Right atrium auricular region (tissue), 2 donors: ENCODE measurements at regions not wholly inside any gene's neighbourhood (a gene's known extent, or its start where the extent isn't known, plus 50 kb on each side); places are given as distances from the start of the nearest gene placed in this dataset.

Experiments
- DNase-seq: peaks from one replicate; pipeline ENCODE4 v3.0.0-alpha.2; 2019; ENCODE audit warnings: low spot score
- H3K27ac ChIP-seq, 2 donors: fragments of 200-600 bp; sonication (generic); 1 replicate in 1 of 2; 2 replicates in 1 of 2; pipeline ENCODE4 v1.5.1; 2016 to 2019
- H3K27me3 ChIP-seq, 2 donors: fragments of 200-600 bp; sonication (generic); one replicate each; pipeline versions ENCODE4 v1.5.1 to v1.6.0; 2017 to 2019
- H3K36me3 ChIP-seq: fragments of 200-600 bp; sonication (generic); one replicate; pipeline ENCODE4 v1.5.1; 2016
- H3K4me1 ChIP-seq, 2 donors: fragments of 200-600 bp; sonication (generic); one replicate each; pipeline versions ENCODE4 v1.5.1 to v1.6.0; 2017 to 2019
- H3K4me3 ChIP-seq, 2 donors: fragments of 200-600 bp; sonication (generic); 1 replicate in 1 of 2; 2 replicates in 1 of 2; pipeline ENCODE4 v1.5.1; 2017 to 2019; ENCODE audit warnings: mild to moderate bottlenecking in 1 of 2, moderate library complexity in 1 of 2
- H3K9me3 ChIP-seq, 2 donors: fragments of 200-600 bp; sonication (generic); one replicate each; pipeline ENCODE4 v1.5.1; 2019
- CTCF ChIP-seq, 2 donors: fragments of 200-600 bp; sonication (generic); IDR thresholded peaks; one replicate each; pipeline ENCODE4 v1.5.1; 2019; ENCODE audit warnings: antibody characterized with exemption in 2 of 2

- Histone ChIP-seq H3K27me3 (no peaks in the 10 kb centered on the region), H3K4me1 (peaks cover 0 to 11% of the 10 kb centered on the region in 2 donors), H3K36me3 (no peaks in the 10 kb centered on the region), H3K4me3 (no peak overlapping the region), H3K27ac (no peak overlapping the region), H3K9me3 (no peaks in the 10 kb centered on the region)
- no peak for DNase-seq
- no peak for TF ChIP-seq CTCF (IDR thresholded peaks at IDR 0.05)
These were observed 69.7 kb downstream of the PSMB1 start for GRCh38 chr6:170483413-170483812.

DNA sequence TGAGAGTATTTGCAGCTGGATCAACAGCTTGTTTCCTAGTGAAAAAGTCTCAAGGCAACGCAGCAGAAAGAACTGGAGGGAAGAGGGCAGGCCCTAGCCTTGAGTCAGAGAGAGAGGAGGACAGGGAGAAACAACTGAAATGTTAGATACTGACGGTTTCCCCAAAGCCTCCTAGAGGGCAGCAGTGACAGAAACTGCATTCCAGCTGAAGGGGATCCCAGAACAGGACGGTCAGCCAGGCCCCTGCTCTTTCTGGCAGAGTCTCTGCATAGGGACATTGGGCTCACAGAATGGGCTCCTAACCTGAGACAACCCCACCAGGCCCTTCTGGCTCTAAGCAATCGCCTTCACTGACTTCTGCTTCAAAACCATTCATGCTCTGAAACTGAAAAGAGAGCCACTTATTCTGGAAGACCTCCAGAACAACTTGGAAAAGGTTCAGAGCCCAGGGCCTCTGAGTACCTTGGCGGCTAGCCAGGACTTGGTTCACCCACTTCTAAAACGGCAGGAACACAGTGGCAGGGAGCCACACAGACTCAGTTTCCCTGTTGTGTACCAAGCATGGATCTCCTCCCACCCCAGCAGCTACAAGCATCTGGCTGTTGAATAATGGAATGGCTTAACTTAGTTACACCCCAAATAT, 72.9 kb downstream of the PSMB1 start:
- no peaks in the 10 kb centered on the region for H3K27me3 ChIP-seq
- peak in 1 of 2 donors; percentile 54 for TF ChIP-seq CTCF (IDR thresholded peaks at IDR 0.05)
- peaks cover 0 to 11% of the 10 kb centered on the region in 2 donors for H3K4me1 ChIP-seq
- H3K36me3 ChIP-seq: no peaks in the 10 kb centered on the region
- H3K9me3 ChIP-seq: no peaks in the 10 kb centered on the region
- H3K4me3 ChIP-seq: no peak overlapping the region
- peak overlapping the region; percentile 28 to 59 for H3K27ac ChIP-seq
- no peak for DNase-seq

- no peak overlapping the region for H3K4me3 ChIP-seq
- no peaks in the 10 kb centered on the region for H3K36me3 ChIP-seq
- no peaks in the 10 kb centered on the region for H3K9me3 ChIP-seq
- no peak for TF ChIP-seq CTCF (IDR thresholded peaks at IDR 0.05)
- H3K27ac ChIP-seq: no peak overlapping the region
- peaks cover 0 to 11% of the 10 kb centered on the region in 2 donors for H3K4me1 ChIP-seq
- no peak for DNase-seq
- no peaks in the 10 kb centered on the region for H3K27me3 ChIP-seq
These were observed 76.7 kb downstream of the PSMB1 start for GRCh38 chr6:170476360-170476759.

DNA sequence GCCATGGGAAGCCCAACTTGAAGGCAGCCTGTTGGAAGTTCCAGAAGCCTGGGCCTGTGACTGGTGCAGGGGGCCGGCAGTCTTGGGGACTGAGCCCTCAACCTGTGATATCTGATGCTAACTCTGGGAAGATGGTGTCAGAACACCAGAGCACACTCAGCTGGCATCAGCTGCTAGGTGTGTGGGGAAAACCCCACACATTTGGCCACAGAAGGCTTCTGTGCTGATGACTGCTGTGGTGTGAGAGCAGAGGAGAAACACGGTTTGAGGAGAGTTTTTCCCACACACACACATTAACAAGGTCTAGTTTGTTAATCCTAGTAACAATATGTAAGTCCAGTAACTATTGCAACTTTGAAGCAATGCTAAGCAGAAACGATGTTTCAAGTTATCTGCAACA, 78.0 kb downstream of the PSMB1 start:
- DNase-seq: no peak
- H3K9me3 ChIP-seq: no peaks in the 10 kb centered on the region
- no peak overlapping the region for H3K27ac ChIP-seq
- H3K4me3 ChIP-seq: no peak overlapping the region
- TF ChIP-seq CTCF (IDR thresholded peaks at IDR 0.05): no peak
- no peaks in the 10 kb centered on the region for H3K36me3 ChIP-seq
- no peaks in the 10 kb centered on the region for H3K27me3 ChIP-seq
- H3K4me1 ChIP-seq: peaks cover 0 to 5% of the 10 kb centered on the region in 2 donors

GRCh38 chr6:170473801-170474200, 79.3 kb downstream of the PSMB1 start:
- Histone ChIP-seq H3K27ac (no peak overlapping the region), H3K36me3 (no peaks in the 10 kb centered on the region), H3K9me3 (no peaks in the 10 kb centered on the region), H3K4me3 (no peak overlapping the region), H3K27me3 (no peaks in the 10 kb centered on the region), H3K4me1 (no peaks in the 10 kb centered on the region)
- DNase-seq: no peak
- TF ChIP-seq CTCF (IDR thresholded peaks at IDR 0.05): no peak

- TF ChIP-seq CTCF (IDR thresholded peaks at IDR 0.05): no peak
- H3K27ac ChIP-seq: no peak overlapping the region
- no peak overlapping the region for H3K4me3 ChIP-seq
- no peaks in the 10 kb centered on the region for H3K4me1 ChIP-seq
- no peaks in the 10 kb centered on the region for H3K27me3 ChIP-seq
- no peaks in the 10 kb centered on the region for H3K9me3 ChIP-seq
- no peak for DNase-seq
- no peaks in the 10 kb centered on the region for H3K36me3 ChIP-seq
These were observed 79.8 kb downstream of the PSMB1 start for GRCh38 chr6:170473301-170473717.
